NCI-H2171 (cell line): ENCODE measurements at regions not wholly inside any gene's neighbourhood (a gene's known extent, or its start where the extent isn't known, plus 50 kb on each side); places are given as distances from the start of the nearest gene placed in this dataset.
"Not testable (repeated sequence)": the region's sequence is repeated elsewhere in the genome, so short reads cannot be mapped to it uniquely, and the experiment has no call there.

ENCODE experiments used
- DNase-seq: peaks from one replicate; lab custom pipeline; 2025; lab: John Stamatoyannopoulos, UW

- no peak for DNase-seq
Measured at GRCh38 chr3:21894459-21895340, 143.7 kb upstream of the ZNF385D start.

- DNase-seq = no peak
Measured at GRCh38 chr3:21898316-21898715, 147.3 kb upstream of the ZNF385D start.

- no peak for DNase-seq
Measured at GRCh38 chr3:21901484-21901883, 150.5 kb upstream of the ZNF385D start.

- no peak for DNase-seq
Measured at GRCh38 chr3:21902956-21903355, 151.9 kb upstream of the ZNF385D start.

GRCh38 chr3:21909096-21909495 lies 158.1 kb upstream of the ZNF385D start:
- DNase-seq = no peak

- no peak for DNase-seq
Measured at GRCh38 chr3:21912711-21913110, 161.7 kb upstream of the ZNF385D start.

- DNase-seq = no peak
Measured at GRCh38 chr3:21913791-21914190, 162.8 kb upstream of the ZNF385D start.

GRCh38 chr3:21914451-21914850 lies 163.4 kb upstream of the ZNF385D start:
- no peak for DNase-seq

- DNase-seq = no peak
Measured at GRCh38 chr3:21919383-21919782, 168.4 kb upstream of the ZNF385D start.

GRCh38 chr3:21920421-21920861 lies 169.4 kb upstream of the ZNF385D start:
- DNase-seq = no peak

- DNase-seq = not testable (repeated sequence)
Measured at GRCh38 chr3:21923156-21923555, 172.1 kb upstream of the ZNF385D start.

GRCh38 chr3:21927261-21927660 lies 176.3 kb upstream of the ZNF385D start:
- no peak for DNase-seq

- DNase-seq = no peak
Measured at GRCh38 chr3:21934591-21934990, 183.6 kb upstream of the ZNF385D start.

- DNase-seq = no peak
Measured at GRCh38 chr3:21936207-21936606, 185.2 kb upstream of the ZNF385D start.

- DNase-seq = no peak
Measured at GRCh38 chr3:21938267-21938681, 187.3 kb upstream of the ZNF385D start.

GRCh38 chr3:21942328-21942727 lies 191.3 kb upstream of the ZNF385D start:
- DNase-seq = no peak

GRCh38 chr3:21944251-21944650 lies 193.2 kb upstream of the ZNF385D start:
- DNase-seq = no peak

GRCh38 chr3:21952856-21953255 lies 201.8 kb upstream of the ZNF385D start:
- DNase-seq = no peak

- no peak for DNase-seq
Measured at GRCh38 chr3:21954709-21955108, 203.7 kb upstream of the ZNF385D start.

GRCh38 chr3:21955406-21955805 lies 204.4 kb upstream of the ZNF385D start:
- DNase-seq = no peak

GRCh38 chr3:21960033-21960432 lies 209.0 kb upstream of the ZNF385D start:
- DNase-seq = no peak

- DNase-seq = no peak
Measured at GRCh38 chr3:21962456-21962855, 211.4 kb upstream of the ZNF385D start.

GRCh38 chr3:21966457-21966856 lies 215.4 kb upstream of the ZNF385D start:
- not testable (repeated sequence) for DNase-seq

- DNase-seq = no peak
Measured at GRCh38 chr3:21979706-21980105, 228.7 kb upstream of the ZNF385D start.
